ENCODE measurements at regions not wholly inside any gene's neighbourhood (a gene's known extent, or its start where the extent isn't known, plus 50 kb on each side); places are given as distances from the start of the nearest gene placed in this dataset.
"Not testable (repeated sequence)": the region's sequence is repeated elsewhere in the genome, so short reads cannot be mapped to it uniquely, and the experiment has no call there.

- Histone ChIP-seq H3K4me1 (replicated peaks in 1 of 2) (no peaks in the 10 kb centered on the region), H3K9me3 (replicated peaks in 1 of 3) (no peaks in the 10 kb centered on the region), H3K27ac (no peak overlapping the region), H3K4me3 (no peak overlapping the region), H3K27me3 (no peaks in the 10 kb centered on the region), H3K36me3 (replicated peaks in 1 of 2) (no peaks in the 10 kb centered on the region)
- no peak for TF ChIP-seq POLR2A (IDR thresholded peaks at IDR 0.05)
- TF ChIP-seq, protein P1, sequence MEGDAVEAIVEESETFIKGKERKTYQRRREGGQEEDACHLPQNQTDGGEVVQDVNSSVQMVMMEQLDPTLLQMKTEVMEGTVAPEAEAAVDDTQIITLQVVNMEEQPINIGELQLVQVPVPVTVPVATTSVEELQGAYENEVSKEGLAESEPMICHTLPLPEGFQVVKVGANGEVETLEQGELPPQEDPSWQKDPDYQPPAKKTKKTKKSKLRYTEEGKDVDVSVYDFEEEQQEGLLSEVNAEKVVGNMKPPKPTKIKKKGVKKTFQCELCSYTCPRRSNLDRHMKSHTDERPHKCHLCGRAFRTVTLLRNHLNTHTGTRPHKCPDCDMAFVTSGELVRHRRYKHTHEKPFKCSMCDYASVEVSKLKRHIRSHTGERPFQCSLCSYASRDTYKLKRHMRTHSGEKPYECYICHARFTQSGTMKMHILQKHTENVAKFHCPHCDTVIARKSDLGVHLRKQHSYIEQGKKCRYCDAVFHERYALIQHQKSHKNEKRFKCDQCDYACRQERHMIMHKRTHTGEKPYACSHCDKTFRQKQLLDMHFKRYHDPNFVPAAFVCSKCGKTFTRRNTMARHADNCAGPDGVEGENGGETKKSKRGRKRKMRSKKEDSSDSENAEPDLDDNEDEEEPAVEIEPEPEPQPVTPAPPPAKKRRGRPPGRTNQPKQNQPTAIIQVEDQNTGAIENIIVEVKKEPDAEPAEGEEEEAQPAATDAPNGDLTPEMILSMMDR (IDR thresholded peaks at IDR 0.05), result no peak
- DNase-seq, result no peak
- intact Hi-C loops (cut with DNase I), result no loop called here
Measured at GRCh38 chr4:24180586-24180985, 290.7 kb upstream of the PPARGC1A start.

GRCh38 chr4:24179201-24179840 lies 289.5 kb upstream of the PPARGC1A start:
- Histone ChIP-seq H3K4me3 (no peak overlapping the region), H3K4me1 (replicated peaks in 1 of 2) (no peaks in the 10 kb centered on the region), H3K27ac (no peak overlapping the region), H3K27me3 (no peaks in the 10 kb centered on the region), H3K9me3 (replicated peaks in 1 of 3) (no peaks in the 10 kb centered on the region), H3K36me3 (replicated peaks in 1 of 2) (no peaks in the 10 kb centered on the region)
- no peak for DNase-seq
- intact Hi-C loops (cut with DNase I), result no loop called here
- 69 to 70% (median 69%) methylated on average over 3 to 4 of the region's 4 CpGs for WGBS, 4 donors
- TF ChIP-seq, protein P1 (IDR thresholded peaks at IDR 0.05), result no peak
- no peak for TF ChIP-seq POLR2A (IDR thresholded peaks at IDR 0.05)

DNA sequence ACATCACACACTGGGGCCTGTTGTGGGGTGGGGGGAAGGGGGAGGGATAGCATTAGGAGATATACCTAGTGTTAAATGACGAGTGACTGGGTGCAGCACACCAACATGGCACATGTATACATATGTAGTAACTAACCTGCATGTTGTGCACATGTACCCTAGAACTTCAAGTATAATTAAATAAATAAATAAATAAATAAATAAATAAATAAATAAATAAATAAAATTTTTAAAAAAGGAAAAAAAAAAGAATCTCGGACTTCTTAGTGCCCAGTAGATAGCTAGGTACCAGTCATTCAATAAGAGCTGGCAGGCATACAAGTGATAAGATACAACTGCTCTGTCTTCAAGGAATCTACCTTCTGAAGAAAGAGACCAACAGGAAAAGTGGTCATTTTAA lies 287.6 kb upstream of the PPARGC1A start:
- H3K27me3 ChIP-seq; H3K27ac ChIP-seq; H3K4me1 ChIP-seq (replicated peaks in 1 of 2); H3K36me3 ChIP-seq (replicated peaks in 1 of 2); intact Hi-C loops (cut with DNase I); DNase-seq; H3K9me3 ChIP-seq (replicated peaks in 1 of 3); H3K4me3 ChIP-seq: not testable (repeated sequence)
- 64 to 82% (median 80%) methylated on average over 2 of the region's 2 CpGs for WGBS, 4 donors

- Histone ChIP-seq H3K4me3 (no peak overlapping the region), H3K27me3 (no peaks in the 10 kb centered on the region), H3K27ac (no peak overlapping the region), H3K4me1 (replicated peaks in 1 of 2) (no peaks in the 10 kb centered on the region), H3K36me3 (replicated peaks in 1 of 2) (no peaks in the 10 kb centered on the region), H3K9me3 (replicated peaks in 1 of 3) (no peaks in the 10 kb centered on the region)
- no peak for TF ChIP-seq POLR2A (IDR thresholded peaks at IDR 0.05)
- TF ChIP-seq, protein P1 (IDR thresholded peaks at IDR 0.05), result no peak
- no peak for DNase-seq
- intact Hi-C loops (cut with DNase I), result no loop called here
- 68 to 83% (median 78%) methylated on average over 7 of the region's 7 CpGs for WGBS, 4 donors
Measured at GRCh38 chr4:24175707-24176106, 285.9 kb upstream of the PPARGC1A start.

DNA sequence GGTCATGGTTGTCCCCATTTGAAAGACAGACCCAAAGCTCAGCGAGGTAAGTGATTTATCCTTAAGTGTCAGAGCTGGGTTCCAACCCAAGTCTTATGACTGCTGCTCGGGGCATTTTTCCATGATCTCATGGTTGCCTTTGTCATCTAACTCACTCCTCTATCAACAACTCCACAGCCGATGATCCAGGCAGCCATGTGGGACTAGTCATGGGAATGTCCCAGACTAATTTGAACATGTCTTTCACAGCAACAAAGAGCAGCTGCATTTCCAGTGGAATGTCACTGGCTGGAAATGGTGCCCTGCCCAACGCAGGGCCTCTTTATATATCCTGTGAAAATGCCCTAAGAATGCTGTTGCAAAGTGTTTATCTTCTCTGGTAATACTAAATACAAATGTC lies 284.8 kb upstream of the PPARGC1A start:
- 61 to 90% (median 76%) methylated on average over 4 of the region's 4 CpGs for WGBS, 4 donors
- TF ChIP-seq, protein P1 (IDR thresholded peaks at IDR 0.05), result no peak
- TF ChIP-seq POLR2A (IDR thresholded peaks at IDR 0.05), result no peak
- H3K4me1 ChIP-seq (replicated peaks in 1 of 2), result no peaks in the 10 kb centered on the region
- H3K36me3 ChIP-seq (replicated peaks in 1 of 2), result no peaks in the 10 kb centered on the region
- DNase-seq, result no peak
- H3K27ac ChIP-seq, result no peak overlapping the region
- no peaks in the 10 kb centered on the region for H3K27me3 ChIP-seq
- no peaks in the 10 kb centered on the region for H3K9me3 ChIP-seq (replicated peaks in 1 of 3)
- no peak overlapping the region for H3K4me3 ChIP-seq
- intact Hi-C loops (cut with DNase I), result no loop called here
